H9 (cell line): ENCODE measurements at regions not wholly inside any gene's neighbourhood (a gene's known extent, or its start where the extent isn't known, plus 50 kb on each side); places are given as distances from the start of the nearest gene placed in this dataset.

Experiments used
- DNase-seq: peaks from one replicate; pipeline ENCODE4 v3.0.0-alpha.2; 2017
- H2AFZ ChIP-seq: one replicate; pipeline ENCODE4 v1.6.1; 2013; ENCODE audit warnings: mild to moderate bottlenecking, low read length, control low read depth, moderate library complexity
- H2AK5ac ChIP-seq: 2 replicates; pipeline ENCODE4 v1.6.1; 2013; ENCODE audit warnings: low read length, control low read depth, mixed read lengths; ENCODE audit not compliant: insufficient read length
- H2BK120ac ChIP-seq: one replicate; pipeline ENCODE4 v1.6.1; 2013; ENCODE audit warnings: low read depth, mild to moderate bottlenecking, low read length, control low read depth, inconsistent platforms; ENCODE audit not compliant: poor library complexity, severe bottlenecking
- H2BK12ac ChIP-seq: 2 replicates; pipeline ENCODE4 v1.6.1; 2013; ENCODE audit warnings: low read length, control low read depth, mixed read lengths, low read depth; ENCODE audit not compliant: insufficient read length
- H2BK15ac ChIP-seq: 2 replicates; pipeline ENCODE4 v1.6.1; 2013; ENCODE audit warnings: low read depth, low read length, control low read depth
- H2BK20ac ChIP-seq: one replicate; pipeline ENCODE4 v1.6.1; 2013; ENCODE audit warnings: low read depth, mild to moderate bottlenecking, low read length, control low read depth, inconsistent platforms; ENCODE audit not compliant: poor library complexity, severe bottlenecking
- H2BK5ac ChIP-seq: 2 replicates; pipeline ENCODE4 v1.6.1; 2013; ENCODE audit warnings: low read length, control low read depth, mixed read lengths; ENCODE audit not compliant: insufficient read length
- H3K14ac ChIP-seq: 2 replicates; pipeline ENCODE4 v1.6.1; 2013; ENCODE audit warnings: low read length, control low read depth; ENCODE audit not compliant: insufficient read depth
- H3K18ac ChIP-seq: 2 replicates; pipeline ENCODE4 v1.6.1; 2013; ENCODE audit warnings: low read depth, mild to moderate bottlenecking, mixed read lengths, low read length, control low read depth; ENCODE audit not compliant: insufficient read length
- H3K23ac ChIP-seq: 2 replicates; pipeline ENCODE4 v1.6.1; 2013; ENCODE audit warnings: low read length, control low read depth, mixed read lengths, low read depth; ENCODE audit not compliant: insufficient read length
- H3K23me2 ChIP-seq: 2 replicates; pipeline ENCODE4 v1.6.1; 2013; ENCODE audit warnings: low read depth, mild to moderate bottlenecking, mixed read lengths, low read length, control low read depth; ENCODE audit not compliant: insufficient read length, poor library complexity, severe bottlenecking
- H3K27ac ChIP-seq: 2 replicates; pipeline ENCODE4 v1.5.1; 2013; ENCODE audit warnings: low read length, control low read depth, mixed read lengths, low read depth; ENCODE audit not compliant: insufficient read length
- H3K27me3 ChIP-seq: 2 replicates; pipeline ENCODE4 v1.6.1; 2013; ENCODE audit warnings: low read length, control low read depth, inconsistent platforms; ENCODE audit not compliant: insufficient read depth
- H3K4ac ChIP-seq: 2 replicates; pipeline ENCODE4 v1.6.1; 2013; ENCODE audit warnings: low read depth, mild to moderate bottlenecking, control low read depth, inconsistent platforms, low read length, moderate library complexity
- H3K4me1 ChIP-seq: 2 replicates; pipeline ENCODE4 v1.6.1; 2013; ENCODE audit warnings: low read length, control low read depth, inconsistent platforms; ENCODE audit not compliant: insufficient read depth
- H3K4me2 ChIP-seq: 2 replicates; pipeline ENCODE4 v1.6.1; 2013; ENCODE audit warnings: low read length, control low read depth, mixed read lengths; ENCODE audit not compliant: insufficient read length, insufficient read depth
- H3K56ac ChIP-seq: 2 replicates; pipeline ENCODE4 v1.6.1; 2013; ENCODE audit warnings: low read depth, mild to moderate bottlenecking, mixed read lengths, low read length, control low read depth; ENCODE audit not compliant: insufficient read length
- H3K79me1 ChIP-seq: 2 replicates; pipeline ENCODE4 v1.6.1; 2013; ENCODE audit warnings: low read depth, mild to moderate bottlenecking, moderate library complexity, low read length, control low read depth, inconsistent platforms; ENCODE audit not compliant: insufficient read depth, poor library complexity, severe bottlenecking
- H3K79me2 ChIP-seq: 2 replicates; pipeline ENCODE4 v1.6.1; 2013; ENCODE audit warnings: low read length, control low read depth, inconsistent platforms; ENCODE audit not compliant: insufficient read depth
- H3K9ac ChIP-seq: 2 replicates; pipeline ENCODE4 v1.6.1; 2013; ENCODE audit warnings: low read length, control low read depth, mixed read lengths; ENCODE audit not compliant: insufficient read length; ENCODE audit errors: extremely low read depth
- H3K9me3 ChIP-seq: one replicate; pipeline ENCODE4 v1.6.1; 2013; ENCODE audit warnings: low read depth, low read length, inconsistent platforms; ENCODE audit not compliant: control insufficient read depth
- H3T11ph ChIP-seq: one replicate; pipeline ENCODE4 v1.6.1; 2013; ENCODE audit warnings: mild to moderate bottlenecking, low read length, control low read depth, inconsistent platforms
- H4K20me1 ChIP-seq: one replicate; pipeline ENCODE4 v1.6.1; 2013; ENCODE audit not compliant: control insufficient read depth, insufficient read length, insufficient read depth
- H4K5ac ChIP-seq: 2 replicates; pipeline ENCODE4 v1.6.1; 2013; ENCODE audit warnings: low read depth, mild to moderate bottlenecking, mixed read lengths, low read length, control low read depth; ENCODE audit not compliant: insufficient read length
- H4K8ac ChIP-seq: replicated peaks from 2 replicates; pipeline ENCODE4 v1.6.1; 2013; ENCODE audit warnings: low read length, control low read depth, mixed read lengths, low read depth; ENCODE audit not compliant: insufficient read length
- H4K91ac ChIP-seq: 2 replicates; pipeline ENCODE4 v1.6.1; 2013; ENCODE audit warnings: low read depth, mild to moderate bottlenecking, moderate library complexity, mixed read lengths, low read length, control low read depth; ENCODE audit not compliant: insufficient read length
- H3K27ac Mint-ChIP-seq, 3 experiments: 2 replicates in 2 of 3; 3 replicates in 1 of 3; pipeline ENCODE4 v1.8.0; 2020 to 2021; ENCODE audit warnings: mixed read lengths in 3 of 3, mild to moderate bottlenecking in 1 of 3, moderate library complexity in 1 of 3
- H3K27me3 Mint-ChIP-seq: 2 replicates; pipeline ENCODE4 v1.8.0; 2021; ENCODE audit warnings: low read depth, mild to moderate bottlenecking, moderate library complexity, mixed read lengths
- H3K36me3 Mint-ChIP-seq, 3 experiments: 2 replicates in 2 of 3; 3 replicates in 1 of 3; pipeline ENCODE4 v1.8.0; 2020 to 2021; ENCODE audit warnings: low read depth in 3 of 3, mixed read lengths in 3 of 3; ENCODE audit not compliant: insufficient read depth in 1 of 3
- H3K4me1 Mint-ChIP-seq, 2 experiments: 2 replicates each; pipeline ENCODE4 v1.8.0; 2020; ENCODE audit warnings: mixed read lengths in 2 of 2
- H3K4me3 Mint-ChIP-seq, 2 experiments: 2 replicates in 1 of 2; 3 replicates in 1 of 2; pipeline ENCODE4 v1.8.0; 2020 to 2021; ENCODE audit warnings: mild to moderate bottlenecking in 2 of 2, mixed read lengths in 2 of 2, moderate library complexity in 1 of 2
- H3K9me3 Mint-ChIP-seq, 2 experiments: 2 replicates in 1 of 2; 3 replicates in 1 of 2; pipeline ENCODE4 v1.8.0; 2020; ENCODE audit warnings: mild to moderate bottlenecking in 2 of 2, mixed read lengths in 2 of 2, moderate library complexity in 1 of 2
- WGBS: extraction: QIAGEN DNeasy Blood & Tissue Kit; methylation state at CpG from one replicate; pipeline ENCODE4 v1.1.7; 2013; ENCODE audit warnings: missing lambda C conversion rate, low lambda C conversion rate, mixed read lengths; ENCODE audit not compliant: insufficient read length; ENCODE audit errors: extremely low coverage; 5-methylcytosine and 5-hydroxymethylcytosine counted together
- TF ChIP-seq, protein P1 (sequence below): fragments of 200-600 bp; sonication (generic); conservative IDR thresholded peaks from 3 replicates; pipeline ENCODE4 v1.8.0; 2021; ENCODE audit warnings: antibody characterized with exemption, mild to moderate bottlenecking

GRCh38 chr3:33926998-33927605 is 128.7 kb downstream of the PDCD6IP start:
- Histone ChIP-seq H3K4me2 (no peak overlapping the region), H3K27ac (no peak overlapping the region), H4K5ac (no peak overlapping the region), H2AFZ (no peak overlapping the region), H2BK15ac (no peak overlapping the region), H3K14ac (no peak overlapping the region), H3K23ac (no peak overlapping the region), H4K20me1 (no peaks in the 10 kb centered on the region), H3K4ac (no peak overlapping the region), H3K9me3 (no peaks in the 10 kb centered on the region), H2BK12ac (no peak overlapping the region), H4K8ac (no peak overlapping the region), H3T11ph (no peak overlapping the region), H3K23me2 (no peaks in the 10 kb centered on the region), H3K9ac (no peak overlapping the region), H2BK5ac (no peak overlapping the region), H3K79me2 (no peaks in the 10 kb centered on the region), H3K18ac (no peak overlapping the region), H4K91ac (no peak overlapping the region), H2BK120ac (no peak overlapping the region), H3K4me1 (no peaks in the 10 kb centered on the region), H3K79me1 (no peaks in the 10 kb centered on the region), H3K27me3 (no peaks in the 10 kb centered on the region), H2BK20ac (no peak overlapping the region), H2AK5ac (no peak overlapping the region), H3K56ac (no peak overlapping the region)
- no CpG with 5 or more reads among the region's 3 CpGs for WGBS
- Mint-ChIP-seq H3K4me3 (no peak overlapping the region), H3K27ac (no peak overlapping the region), H3K36me3 (no peaks in the 10 kb centered on the region), H3K9me3 (no peaks in the 10 kb centered on the region), H3K27me3 (peaks cover 5% of the 10 kb centered on the region), H3K4me1 (no peaks in the 10 kb centered on the region)
- TF ChIP-seq, protein P1, sequence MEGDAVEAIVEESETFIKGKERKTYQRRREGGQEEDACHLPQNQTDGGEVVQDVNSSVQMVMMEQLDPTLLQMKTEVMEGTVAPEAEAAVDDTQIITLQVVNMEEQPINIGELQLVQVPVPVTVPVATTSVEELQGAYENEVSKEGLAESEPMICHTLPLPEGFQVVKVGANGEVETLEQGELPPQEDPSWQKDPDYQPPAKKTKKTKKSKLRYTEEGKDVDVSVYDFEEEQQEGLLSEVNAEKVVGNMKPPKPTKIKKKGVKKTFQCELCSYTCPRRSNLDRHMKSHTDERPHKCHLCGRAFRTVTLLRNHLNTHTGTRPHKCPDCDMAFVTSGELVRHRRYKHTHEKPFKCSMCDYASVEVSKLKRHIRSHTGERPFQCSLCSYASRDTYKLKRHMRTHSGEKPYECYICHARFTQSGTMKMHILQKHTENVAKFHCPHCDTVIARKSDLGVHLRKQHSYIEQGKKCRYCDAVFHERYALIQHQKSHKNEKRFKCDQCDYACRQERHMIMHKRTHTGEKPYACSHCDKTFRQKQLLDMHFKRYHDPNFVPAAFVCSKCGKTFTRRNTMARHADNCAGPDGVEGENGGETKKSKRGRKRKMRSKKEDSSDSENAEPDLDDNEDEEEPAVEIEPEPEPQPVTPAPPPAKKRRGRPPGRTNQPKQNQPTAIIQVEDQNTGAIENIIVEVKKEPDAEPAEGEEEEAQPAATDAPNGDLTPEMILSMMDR: no peak
- DNase-seq: no peak
